OCI-LY7 (cell line): ENCODE measurements at regions not wholly inside any gene's neighbourhood (a gene's known extent, or its start where the extent isn't known, plus 50 kb on each side); places are given as distances from the start of the nearest gene placed in this dataset.

ENCODE experiments used
- BruUV-seq: library from RNA; stranded (reverse); fragments of 400-500 nt; replicated peaks from 2 replicates; lab custom pipeline; 2021; lab: Mats Ljungman, UMichigan
- CTCF ChIA-PET: fragments of 300-600 bp; sonication (Branson Sonifier 250); formaldehyde crosslinking; loops from one replicate; lab custom pipeline; 2022; ENCODE audit warnings: antibody characterized with exemption; ENCODE audit not compliant: unreplicated experiment; lab: Charles Lee
- POLR2A ChIA-PET: fragments of 300-600 bp; sonication (Branson Sonifier 250); formaldehyde crosslinking; loops from one replicate; lab custom pipeline; 2022; ENCODE audit warnings: antibody characterized with exemption; lab: Charles Lee
- DNase-seq: peaks from one replicate; pipeline ENCODE4 v3.0.0-alpha.2; 2015; ENCODE audit warnings: low spot score
- H2AFZ ChIP-seq: fragments of 200-600 bp; sonication (generic), shearing (Covaris generic); 2 replicates; pipeline ENCODE4 v1.6.1; 2014; ENCODE audit warnings: mild to moderate bottlenecking, antibody characterized with exemption, low read length, moderate library complexity
- H3K27ac ChIP-seq: fragments of 200-600 bp; sonication (generic); 2 replicates; pipeline ENCODE4 v1.5.1; 2014; ENCODE audit warnings: mixed run types, low read depth, mild to moderate bottlenecking, moderate library complexity, low read length, inconsistent platforms; ENCODE audit not compliant: poor library complexity, severe bottlenecking
- H3K36me3 ChIP-seq: fragments of 200-600 bp; sonication (generic); 2 replicates; pipeline ENCODE4 v1.6.1; 2014; ENCODE audit warnings: mild to moderate bottlenecking, antibody characterized with exemption, low read length, moderate library complexity, mixed read lengths; ENCODE audit not compliant: insufficient read depth
- H3K4me1 ChIP-seq: fragments of 200-600 bp; sonication (generic); 2 replicates; pipeline ENCODE4 v1.5.1; 2014; ENCODE audit warnings: mild to moderate bottlenecking, low read length; ENCODE audit not compliant: insufficient read depth, poor library complexity, severe bottlenecking
- H3K4me2 ChIP-seq: fragments of 200-600 bp; sonication (generic); 2 replicates; pipeline ENCODE4 v1.6.1; 2014; ENCODE audit warnings: mild to moderate bottlenecking, low read length
- H3K4me3 ChIP-seq: fragments of 200-600 bp; sonication (generic); 2 replicates; pipeline ENCODE4 v1.5.1; 2014; ENCODE audit warnings: mild to moderate bottlenecking, low read depth, low read length; ENCODE audit not compliant: poor library complexity, severe bottlenecking
- H3K79me2 ChIP-seq: fragments of 200-600 bp; sonication (generic); 2 replicates; pipeline ENCODE4 v1.6.1; 2016; ENCODE audit warnings: low read depth, mild to moderate bottlenecking, low read length, moderate library complexity, mixed read lengths; ENCODE audit not compliant: insufficient read depth
- H3K9me2 ChIP-seq: fragments of 200-600 bp; sonication (generic); 2 replicates; pipeline ENCODE4 v1.6.1; 2016; ENCODE audit warnings: mild to moderate bottlenecking, low read length, mixed read lengths; ENCODE audit not compliant: insufficient read depth
- H3K9me3 ChIP-seq: fragments of 200-600 bp; sonication (generic); 2 replicates; pipeline ENCODE4 v1.6.1; 2014; ENCODE audit warnings: mild to moderate bottlenecking, mixed run types, low read length, mixed read lengths
- H4K20me1 ChIP-seq: fragments of 200-600 bp; sonication (generic); 2 replicates; pipeline ENCODE4 v1.6.1; 2014; ENCODE audit warnings: mild to moderate bottlenecking, antibody characterized with exemption, low read length, moderate library complexity, mixed read lengths; ENCODE audit not compliant: insufficient read depth
- EZH2phosphoT487 ChIP-seq: fragments of 200-600 bp; sonication (generic); IDR thresholded peaks from 2 replicates; pipeline ENCODE4 v1.6.1; 2018; ENCODE audit warnings: low read depth, borderline replicate concordance, mild to moderate bottlenecking, mixed run types, antibody characterized with exemption, low read length, moderate library complexity, mixed read lengths
- intact Hi-C: fragments of 100-400 bp; cut with micrococcal nuclease; formaldehyde crosslinking; loops from one replicate; pipeline ENCODE4 v1.10.0; 2022; ENCODE audit not compliant: unreplicated experiment
- TF ChIP-seq, protein P1 (sequence below): fragments of 200-600 bp; sonication (generic); conservative IDR thresholded peaks from 2 replicates; pipeline ENCODE4 v1.5.1; 2014; ENCODE audit warnings: mild to moderate bottlenecking, antibody characterized with exemption, low read length, moderate library complexity, mixed read lengths

DNA sequence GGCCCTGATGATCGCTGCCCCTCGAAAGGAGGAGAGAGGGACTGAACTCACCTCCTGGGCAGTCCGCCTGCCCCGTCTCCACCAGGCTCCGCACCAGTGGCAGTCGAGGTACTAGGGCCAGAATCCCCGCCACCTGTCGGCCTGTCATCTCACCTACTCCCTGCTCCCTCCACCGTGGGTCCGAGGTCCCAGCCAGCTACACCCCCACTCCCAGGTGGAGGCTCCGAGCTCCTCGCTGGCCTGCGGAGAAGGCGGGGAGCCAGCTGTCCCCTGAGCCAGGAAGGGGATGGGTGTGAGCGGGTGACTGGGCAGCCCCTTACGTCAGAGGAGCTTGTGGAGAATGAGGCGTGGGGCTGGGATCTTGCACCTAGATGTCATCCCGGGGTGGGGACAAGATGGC is 1066.5 kb upstream of the MANEA start:
- Histone ChIP-seq H3K79me2 (no peaks in the 10 kb centered on the region), H3K9me2 (no peaks in the 10 kb centered on the region), H3K27ac (no peak overlapping the region), H2AFZ (no peak overlapping the region), H3K4me3 (no peak overlapping the region), H3K36me3 (no peaks in the 10 kb centered on the region), H3K9me3 (no peaks in the 10 kb centered on the region), H4K20me1 (no peaks in the 10 kb centered on the region), H3K4me2 (no peak overlapping the region), H3K4me1 (no peaks in the 10 kb centered on the region)
- CTCF ChIA-PET: no interaction called here
- POLR2A ChIA-PET: no interaction called here
- TF ChIP-seq EZH2phosphoT487: no peak
- TF ChIP-seq, protein P1, sequence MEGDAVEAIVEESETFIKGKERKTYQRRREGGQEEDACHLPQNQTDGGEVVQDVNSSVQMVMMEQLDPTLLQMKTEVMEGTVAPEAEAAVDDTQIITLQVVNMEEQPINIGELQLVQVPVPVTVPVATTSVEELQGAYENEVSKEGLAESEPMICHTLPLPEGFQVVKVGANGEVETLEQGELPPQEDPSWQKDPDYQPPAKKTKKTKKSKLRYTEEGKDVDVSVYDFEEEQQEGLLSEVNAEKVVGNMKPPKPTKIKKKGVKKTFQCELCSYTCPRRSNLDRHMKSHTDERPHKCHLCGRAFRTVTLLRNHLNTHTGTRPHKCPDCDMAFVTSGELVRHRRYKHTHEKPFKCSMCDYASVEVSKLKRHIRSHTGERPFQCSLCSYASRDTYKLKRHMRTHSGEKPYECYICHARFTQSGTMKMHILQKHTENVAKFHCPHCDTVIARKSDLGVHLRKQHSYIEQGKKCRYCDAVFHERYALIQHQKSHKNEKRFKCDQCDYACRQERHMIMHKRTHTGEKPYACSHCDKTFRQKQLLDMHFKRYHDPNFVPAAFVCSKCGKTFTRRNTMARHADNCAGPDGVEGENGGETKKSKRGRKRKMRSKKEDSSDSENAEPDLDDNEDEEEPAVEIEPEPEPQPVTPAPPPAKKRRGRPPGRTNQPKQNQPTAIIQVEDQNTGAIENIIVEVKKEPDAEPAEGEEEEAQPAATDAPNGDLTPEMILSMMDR: no peak
- BruUV-seq: no TSS peak
- intact Hi-C loops: no loop called here
- no peak for DNase-seq

DNA sequence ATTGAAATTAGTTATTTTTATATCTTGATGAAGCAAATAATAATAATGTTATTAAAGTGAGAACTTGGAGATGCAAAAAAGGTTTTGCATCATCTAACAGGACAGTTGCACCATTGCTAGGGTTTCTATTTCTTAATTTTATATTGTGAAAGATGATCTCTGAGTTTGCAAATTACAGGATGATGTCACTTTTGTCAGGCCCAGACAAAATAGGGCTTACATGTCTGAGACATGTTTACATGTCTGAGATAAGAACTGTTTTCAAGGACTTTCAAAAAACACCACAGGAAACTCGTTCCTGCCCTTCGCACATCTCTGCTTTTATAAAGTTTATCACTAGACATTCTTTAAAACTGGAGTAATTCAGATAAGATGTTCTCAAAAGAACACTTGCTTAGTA is 1075.8 kb upstream of the MANEA start:
- TF ChIP-seq, protein P1: no peak
- TF ChIP-seq EZH2phosphoT487: no peak
- intact Hi-C loops: no loop called here
- no TSS peak for BruUV-seq

DNA sequence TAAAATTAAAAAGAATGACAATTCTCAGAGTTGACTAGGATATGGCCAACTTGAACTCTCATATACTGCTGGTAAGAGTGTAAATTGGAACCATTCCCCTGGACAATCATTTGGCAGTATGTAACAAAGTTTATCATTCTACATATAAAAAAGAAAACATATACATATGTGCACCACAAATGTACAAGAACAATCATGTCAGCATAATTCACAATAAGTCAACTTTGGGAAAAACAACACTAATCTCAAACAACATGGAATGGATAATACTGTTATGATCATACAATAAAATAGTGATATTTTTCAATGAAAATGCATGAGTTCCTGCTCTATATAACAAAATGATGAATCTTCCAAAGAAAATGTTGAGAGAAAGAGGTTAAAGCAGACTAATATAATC is 1078.7 kb upstream of the EPHA7 start:
- intact Hi-C loops: no loop called here
- H3K36me3 ChIP-seq: no peaks in the 10 kb centered on the region
- H3K27ac ChIP-seq: no peak overlapping the region
- BruUV-seq: no TSS peak
- H3K9me3 ChIP-seq: no peaks in the 10 kb centered on the region
- CTCF ChIA-PET: no interaction called here
- H3K4me2 ChIP-seq: no peak overlapping the region
- H3K79me2 ChIP-seq: no peaks in the 10 kb centered on the region
- TF ChIP-seq EZH2phosphoT487: no peak
- TF ChIP-seq, protein P1: no peak
- H4K20me1 ChIP-seq: no peaks in the 10 kb centered on the region
- POLR2A ChIA-PET: interaction anchor here (0.7 kb wide), 1 partner anchor 56 kb away, joined by 3 read pairs; no protein-coding TSS in a partner anchor
- H2AFZ ChIP-seq: no peak overlapping the region
- H3K4me3 ChIP-seq: no peak overlapping the region
- no peak for DNase-seq
- no peaks in the 10 kb centered on the region for H3K4me1 ChIP-seq
- H3K9me2 ChIP-seq: no peaks in the 10 kb centered on the region

More for the DNA sequence above, 1075.8 kb upstream of the MANEA start:
- Histone ChIP-seq H3K4me2 (no peak overlapping the region), H3K27ac (no peak overlapping the region), H3K36me3 (no peaks in the 10 kb centered on the region), H3K9me3 (no peaks in the 10 kb centered on the region), H3K79me2 (no peaks in the 10 kb centered on the region), H3K9me2 (no peaks in the 10 kb centered on the region), H2AFZ (no peak overlapping the region), H3K4me3 (no peak overlapping the region), H4K20me1 (no peaks in the 10 kb centered on the region), H3K4me1 (no peaks in the 10 kb centered on the region)
- DNase-seq: no peak
- CTCF ChIA-PET: no interaction called here
- POLR2A ChIA-PET: no interaction called here
